ENCODE measurements at regions not wholly inside any gene's neighbourhood (a gene's known extent, or its start where the extent isn't known, plus 50 kb on each side); places are given as distances from the start of the nearest gene placed in this dataset.

DNA sequence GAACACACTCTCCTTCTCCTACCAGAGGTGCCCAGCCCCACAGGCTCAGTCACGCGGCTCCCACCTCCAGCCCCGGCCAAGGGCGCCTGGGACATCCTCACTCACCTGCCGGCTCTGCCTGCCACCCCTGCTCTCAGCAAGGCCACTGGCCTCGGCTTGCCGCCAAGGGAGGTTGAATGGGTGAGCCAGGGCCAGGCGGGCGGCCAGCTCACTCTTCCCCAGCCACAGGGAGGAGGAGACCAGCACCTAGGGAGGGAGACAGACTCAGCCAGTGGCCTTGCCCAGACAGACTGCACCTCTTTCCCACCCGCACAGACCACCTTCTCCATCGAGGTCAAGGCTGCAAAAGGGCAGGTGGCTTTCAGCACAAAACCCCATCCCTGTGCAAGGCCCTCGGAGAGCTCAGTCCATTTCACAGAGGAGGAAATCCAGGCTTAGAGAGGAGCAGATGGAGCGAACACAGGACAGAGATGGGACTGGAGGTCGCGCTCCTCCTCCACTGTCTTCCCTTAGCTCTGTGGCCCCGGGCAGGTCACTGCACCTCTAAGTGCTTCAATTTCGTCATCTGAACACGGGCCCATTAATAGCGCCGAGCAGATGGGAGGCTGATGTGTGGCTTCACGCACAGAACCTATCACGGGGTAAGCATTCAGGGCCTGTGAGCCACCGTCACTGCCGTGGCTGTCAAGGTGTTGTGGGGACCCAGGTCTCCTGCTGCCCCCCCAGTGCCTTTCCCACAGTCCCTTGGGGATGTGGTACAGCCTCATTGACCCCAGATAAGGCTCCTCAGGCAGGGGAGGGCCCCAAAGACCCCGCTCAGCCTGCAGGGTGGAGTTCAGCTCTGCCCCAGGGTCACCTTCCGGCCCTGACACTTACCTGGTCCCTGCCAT is 56.1 kb downstream of the RMI2 start:
- CTCF ChIA-PET: interaction anchor here (0.9 to 1.1 kb wide), 2 partner anchors 313 to 430 kb away, joined by 3 to 4 read pairs; no protein-coding TSS in a partner anchor
- no peaks in the 10 kb centered on the region for H3K36me3 Mint-ChIP-seq

DNA sequence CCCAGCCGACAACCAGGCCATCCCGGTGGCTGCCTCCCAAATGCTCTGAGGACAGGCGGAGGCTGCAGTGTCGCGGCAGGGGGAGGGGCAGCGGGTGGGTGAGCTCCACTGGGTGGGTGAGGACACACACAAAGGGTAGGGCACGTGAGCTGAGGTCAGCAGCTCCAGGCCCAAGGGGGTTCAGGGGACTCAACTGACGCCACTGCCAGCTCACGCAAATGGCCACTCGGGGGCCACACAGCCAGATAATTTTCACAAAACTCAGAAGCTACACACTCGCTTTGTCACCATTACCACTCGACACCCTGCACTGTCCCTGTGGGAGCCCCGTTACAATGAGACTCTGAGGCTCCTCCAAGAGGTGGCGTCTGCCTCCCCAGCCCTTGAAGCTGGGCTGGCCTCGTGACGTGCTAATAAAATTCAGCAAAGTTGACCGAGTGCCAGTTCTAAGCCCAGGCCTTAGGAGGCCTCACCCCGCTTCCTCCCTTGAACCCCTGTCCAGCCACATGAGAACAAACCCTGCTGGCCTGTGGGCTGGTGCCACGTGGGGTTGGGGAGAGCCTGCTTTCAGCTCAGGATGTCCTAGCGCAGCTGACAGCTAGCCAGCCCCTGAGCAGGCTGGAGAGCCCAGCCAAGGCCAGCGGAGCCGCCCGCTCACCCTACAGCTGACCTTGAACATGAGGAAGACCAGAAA is 56.9 kb downstream of the RMI2 start:
- no peak overlapping the region for H3K27ac Mint-ChIP-seq
- peak in 1 of 5 donors; percentile 36 for DNase-seq

More for the DNA sequence above, 56.1 kb downstream of the RMI2 start:
- peak in 1 of 5 donors; percentile 34 for DNase-seq
- POLR2A ChIA-PET: no interaction called here
- H3K9me3 Mint-ChIP-seq: no peaks in the 10 kb centered on the region
- Histone ChIP-seq H3K27ac (ENCODE audit: low read depth, low read length) (no peak overlapping the region), H3K4me3 (ENCODE audit: low read length) (no peak overlapping the region), H3K27me3 (ENCODE audit: insufficient read depth, low read length, poor library complexity, severe bottlenecking) (no peaks in the 10 kb centered on the region), H3K36me3 (ENCODE audit: insufficient read depth, low read length) (no peaks in the 10 kb centered on the region), H3K4me1 (ENCODE audit: insufficient read depth, low read length) (no peaks in the 10 kb centered on the region), H3K9me3 (ENCODE audit: low read length) (no peaks in the 10 kb centered on the region)
- H3K27ac Mint-ChIP-seq: no peak overlapping the region
- H3K4me1 Mint-ChIP-seq: peaks cover 0 to 1% (median under 1%) of the 10 kb centered on the region in 3 donors
- peaks cover 0 to 1% of the 10 kb centered on the region in 2 donors for H3K27me3 Mint-ChIP-seq
- H3K4me3 Mint-ChIP-seq: no peak overlapping the region

DNA sequence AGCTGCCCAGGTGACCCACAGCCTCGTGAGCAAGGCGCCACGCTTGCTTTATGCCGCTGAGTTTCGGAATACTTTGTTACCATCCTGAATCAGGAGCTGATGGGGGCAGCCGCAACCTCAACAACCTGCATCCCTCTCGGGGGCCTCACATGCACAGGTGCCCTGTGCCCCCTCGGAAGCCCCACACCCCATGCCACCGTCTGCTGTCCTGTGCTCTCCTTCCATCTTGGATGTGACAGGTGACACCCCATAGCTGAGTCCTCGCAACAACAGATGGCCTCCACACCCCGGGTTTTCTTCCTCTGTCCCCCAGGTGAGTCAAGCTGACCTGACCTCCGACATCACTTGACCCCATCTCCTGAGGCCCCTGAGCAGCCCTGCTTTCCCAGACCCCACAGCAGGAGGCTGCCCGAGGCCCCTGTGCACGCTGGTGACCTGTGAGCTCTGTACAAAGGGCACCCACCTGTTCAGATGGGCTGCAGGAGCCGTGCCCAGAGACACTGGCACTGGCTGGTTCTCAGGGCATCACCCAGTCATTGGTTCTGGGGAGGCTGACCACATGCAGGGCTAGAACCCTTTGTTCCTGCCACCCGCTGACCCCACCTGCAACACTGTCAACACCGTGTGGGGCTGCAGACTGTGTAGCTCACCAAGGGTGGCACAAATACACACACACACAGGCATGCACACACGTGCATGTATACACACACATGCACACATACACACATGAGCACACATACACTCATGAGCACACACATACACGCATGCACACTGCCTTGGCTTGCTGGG is 57.7 kb downstream of the RMI2 start:
- no peak overlapping the region for H3K4me3 Mint-ChIP-seq
- peaks cover 0 to 3% (median 0%) of the 10 kb centered on the region in 3 donors for H3K4me1 Mint-ChIP-seq
- H3K27me3 Mint-ChIP-seq: peaks cover 0 to 1% of the 10 kb centered on the region in 2 donors
- H3K27ac ChIP-seq (ENCODE audit: low read depth, low read length): no peak overlapping the region
- no peak overlapping the region for H3K4me3 ChIP-seq (ENCODE audit: low read length)
- no peaks in the 10 kb centered on the region for H3K36me3 ChIP-seq (ENCODE audit: insufficient read depth, low read length)
- CTCF ChIA-PET: interaction anchor here (1.2 to 1.7 kb wide), 3 partner anchors 15 to 340 kb away, joined by 3 to 7 read pairs (median 3); partner anchors contain the start of gene TXNDC11
- no peaks in the 10 kb centered on the region for H3K9me3 Mint-ChIP-seq
- POLR2A ChIA-PET: no interaction called here
- no peaks in the 10 kb centered on the region for H3K36me3 Mint-ChIP-seq
- no peaks in the 10 kb centered on the region for H3K4me1 ChIP-seq (ENCODE audit: insufficient read depth, low read length)
- no peaks in the 10 kb centered on the region for H3K27me3 ChIP-seq (ENCODE audit: insufficient read depth, low read length, poor library complexity, severe bottlenecking)
- no peak for DNase-seq
- no peaks in the 10 kb centered on the region for H3K9me3 ChIP-seq (ENCODE audit: low read length)
- peak overlapping the region in 1 of 8 donors; percentile 60 for H3K27ac Mint-ChIP-seq

More for the DNA sequence above, 56.9 kb downstream of the RMI2 start:
- POLR2A ChIA-PET: no interaction called here
- no peak overlapping the region for H3K4me3 ChIP-seq (ENCODE audit: low read length)
- H3K9me3 Mint-ChIP-seq: no peaks in the 10 kb centered on the region
- no peaks in the 10 kb centered on the region for H3K27me3 ChIP-seq (ENCODE audit: insufficient read depth, low read length, poor library complexity, severe bottlenecking)
- no peaks in the 10 kb centered on the region for H3K9me3 ChIP-seq (ENCODE audit: low read length)
- H3K27me3 Mint-ChIP-seq: peaks cover 0 to 1% of the 10 kb centered on the region in 2 donors
- H3K4me1 ChIP-seq (ENCODE audit: insufficient read depth, low read length): no peaks in the 10 kb centered on the region
- H3K36me3 Mint-ChIP-seq: no peaks in the 10 kb centered on the region
- no peak overlapping the region for H3K4me3 Mint-ChIP-seq
- CTCF ChIA-PET: interaction anchor here (1.2 to 1.7 kb wide), 3 partner anchors 14 to 340 kb away, joined by 3 to 7 read pairs (median 3); partner anchors contain the start of gene TXNDC11
- no peak overlapping the region for H3K27ac ChIP-seq (ENCODE audit: low read depth, low read length)
- no peaks in the 10 kb centered on the region for H3K36me3 ChIP-seq (ENCODE audit: insufficient read depth, low read length)
- no peaks in the 10 kb centered on the region for H3K4me1 Mint-ChIP-seq

DNA sequence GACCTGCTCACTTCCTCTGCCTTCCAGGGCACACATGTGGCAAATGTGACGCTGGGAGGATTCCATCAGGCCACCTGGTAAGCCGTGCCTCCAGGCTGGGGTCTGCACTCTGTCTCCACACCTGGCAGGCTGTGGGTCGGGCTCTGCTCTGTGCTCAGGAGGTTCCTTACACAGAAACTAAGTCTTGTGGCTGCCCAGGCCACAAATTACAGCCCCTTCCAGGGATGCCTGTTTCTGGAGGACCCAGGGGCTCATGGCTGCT is 58.2 kb downstream of the RMI2 start:
- ChIA-PET POLR2A (no interaction called here), CTCF (interaction anchor here (1.7 kb wide), 1 partner anchor 312 kb away, joined by 7 read pairs; no protein-coding TSS in a partner anchor)
- H3K27me3 Mint-ChIP-seq: peaks cover 0 to 1% of the 10 kb centered on the region in 2 donors
- Histone ChIP-seq H3K36me3 (ENCODE audit: insufficient read depth, low read length) (no peaks in the 10 kb centered on the region), H3K4me1 (ENCODE audit: insufficient read depth, low read length) (no peaks in the 10 kb centered on the region), H3K27ac (ENCODE audit: low read depth, low read length) (no peak overlapping the region), H3K9me3 (ENCODE audit: low read length) (no peaks in the 10 kb centered on the region), H3K27me3 (ENCODE audit: insufficient read depth, low read length, poor library complexity, severe bottlenecking) (no peaks in the 10 kb centered on the region), H3K4me3 (ENCODE audit: low read length) (no peak overlapping the region)
- no peak overlapping the region for H3K4me3 Mint-ChIP-seq
- peak overlapping the region in 1 of 8 donors; percentile 60 for H3K27ac Mint-ChIP-seq
- no peaks in the 10 kb centered on the region for H3K9me3 Mint-ChIP-seq
- no peaks in the 10 kb centered on the region for H3K36me3 Mint-ChIP-seq
- peaks cover 0 to 3% (median 0%) of the 10 kb centered on the region in 3 donors for H3K4me1 Mint-ChIP-seq
- DNase-seq: no peak

DNA sequence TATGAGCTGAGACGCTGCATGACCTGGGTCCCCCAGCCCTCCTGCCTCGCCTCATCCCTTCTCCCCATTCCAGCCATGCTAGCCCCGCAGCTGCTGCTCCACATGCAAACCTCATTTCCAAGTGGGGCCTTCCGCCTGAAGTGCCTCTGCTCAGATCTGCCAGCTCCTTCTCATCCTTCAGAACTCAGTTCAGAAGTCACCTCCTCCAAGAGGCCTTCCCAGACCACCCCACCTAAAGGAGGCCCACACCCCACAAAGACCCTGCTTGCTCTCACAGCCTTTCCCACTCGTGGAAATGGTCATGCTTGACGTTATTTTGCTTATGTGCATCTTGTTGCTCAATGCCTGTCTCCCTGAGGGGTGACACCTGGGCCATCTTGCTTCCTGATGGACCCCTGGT is 58.7 kb downstream of the RMI2 start:
- no peak overlapping the region for H3K4me3 Mint-ChIP-seq
- Histone ChIP-seq H3K4me3 (ENCODE audit: low read length) (no peak overlapping the region), H3K4me1 (ENCODE audit: insufficient read depth, low read length) (no peaks in the 10 kb centered on the region), H3K36me3 (ENCODE audit: insufficient read depth, low read length) (no peaks in the 10 kb centered on the region), H3K27ac (ENCODE audit: low read depth, low read length) (no peak overlapping the region), H3K27me3 (ENCODE audit: insufficient read depth, low read length, poor library complexity, severe bottlenecking) (no peaks in the 10 kb centered on the region), H3K9me3 (ENCODE audit: low read length) (no peaks in the 10 kb centered on the region)
- peaks cover 0 to 3% (median 0%) of the 10 kb centered on the region in 3 donors for H3K4me1 Mint-ChIP-seq
- H3K36me3 Mint-ChIP-seq: no peaks in the 10 kb centered on the region
- no peaks in the 10 kb centered on the region for H3K9me3 Mint-ChIP-seq
- H3K27me3 Mint-ChIP-seq: peaks cover 0 to 3% of the 10 kb centered on the region in 2 donors
- ChIA-PET CTCF (interaction anchor here (1.7 kb wide), 1 partner anchor 311 kb away, joined by 7 read pairs; no protein-coding TSS in a partner anchor), POLR2A (no interaction called here)
- DNase-seq: no peak
- no peak overlapping the region for H3K27ac Mint-ChIP-seq

DNA sequence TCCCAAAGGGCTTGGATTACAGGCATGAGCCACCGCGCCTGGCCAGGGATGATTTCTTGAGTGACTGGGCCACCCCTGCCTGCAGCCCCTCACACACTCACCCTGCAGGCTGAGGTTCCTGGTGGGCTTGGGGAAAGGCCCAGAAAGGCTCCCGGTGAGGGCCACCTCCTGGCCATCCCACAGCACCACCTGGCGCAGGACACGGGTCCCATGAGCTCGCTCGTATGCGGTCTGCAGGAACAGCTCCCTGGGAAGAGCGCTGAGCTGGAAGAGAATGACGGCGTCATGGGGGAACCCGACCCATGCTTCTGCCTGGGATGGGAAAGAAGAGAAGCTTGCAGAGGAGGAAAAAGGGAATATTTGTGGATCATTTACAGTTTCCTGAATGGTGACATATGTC is 59.3 kb downstream of the RMI2 start:
- peaks cover 0 to 3% (median 0%) of the 10 kb centered on the region in 3 donors for H3K4me1 Mint-ChIP-seq
- H3K4me3 Mint-ChIP-seq: no peak overlapping the region
- peaks cover 0 to 3% of the 10 kb centered on the region in 2 donors for H3K27me3 Mint-ChIP-seq
- CTCF ChIA-PET: interaction anchor here (1.1 to 1.6 kb wide), 5 partner anchors 9 to 446 kb away, joined by 3 to 10 read pairs (median 7); no protein-coding TSS in a partner anchor
- Histone ChIP-seq H3K4me3 (ENCODE audit: low read length) (no peak overlapping the region), H3K9me3 (ENCODE audit: low read length) (no peaks in the 10 kb centered on the region), H3K27ac (ENCODE audit: low read depth, low read length) (no peak overlapping the region), H3K4me1 (ENCODE audit: insufficient read depth, low read length) (no peaks in the 10 kb centered on the region), H3K27me3 (ENCODE audit: insufficient read depth, low read length, poor library complexity, severe bottlenecking) (no peaks in the 10 kb centered on the region), H3K36me3 (ENCODE audit: insufficient read depth, low read length) (no peaks in the 10 kb centered on the region)
- no peak for DNase-seq
- no peaks in the 10 kb centered on the region for H3K9me3 Mint-ChIP-seq
- H3K27ac Mint-ChIP-seq: no peak overlapping the region
- H3K36me3 Mint-ChIP-seq: no peaks in the 10 kb centered on the region
- POLR2A ChIA-PET: no interaction called here

DNA sequence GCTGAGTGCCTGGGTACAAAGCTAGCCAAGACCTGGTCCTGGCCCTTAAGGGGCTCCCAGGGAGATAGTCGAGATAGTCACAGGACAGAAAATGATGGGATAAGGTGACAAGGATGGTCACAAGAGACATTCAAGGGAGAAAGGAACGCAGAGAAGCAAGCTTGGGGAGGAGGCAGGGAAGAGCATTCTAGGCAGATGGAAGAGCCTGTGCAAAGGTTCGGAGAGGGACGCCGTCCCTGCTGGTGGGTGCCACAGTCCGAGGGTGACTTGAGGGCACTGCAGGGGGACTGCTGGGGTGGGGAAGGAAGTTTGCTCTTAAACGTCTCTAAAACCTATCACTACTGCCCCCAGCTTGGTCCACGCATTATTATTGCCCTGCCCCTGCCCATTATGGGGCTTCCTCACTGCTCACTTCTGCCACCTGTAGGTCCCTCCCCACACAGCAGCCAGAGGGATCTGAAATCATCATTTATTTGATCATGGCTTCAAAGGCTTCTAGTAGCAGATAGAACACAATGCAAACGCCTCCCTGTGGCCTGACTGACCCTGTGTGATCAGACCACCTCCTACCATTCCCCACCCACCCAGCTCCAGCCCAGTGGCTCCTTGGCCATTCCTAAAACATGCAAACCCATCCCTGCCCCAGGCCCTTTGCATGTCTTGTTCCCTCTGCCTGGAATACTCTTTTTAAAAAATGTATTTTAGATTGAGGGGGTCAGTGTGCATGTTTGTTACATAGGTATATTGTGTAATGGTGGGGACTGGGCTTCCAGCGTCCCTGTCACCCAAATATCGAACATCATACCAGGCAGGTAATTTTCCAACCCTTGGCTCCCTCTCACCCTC is 60.3 kb downstream of the RMI2 start:
- no peaks in the 10 kb centered on the region for H3K4me1 ChIP-seq (ENCODE audit: insufficient read depth, low read length)
- ChIA-PET POLR2A (interaction anchor here (0.5 to 0.6 kb wide), 2 partner anchors 338 to 425 kb away, joined by 3 to 4 read pairs; no protein-coding TSS in a partner anchor), CTCF (interaction anchor here (1.1 to 4.4 kb wide), 9 partner anchors 9 to 447 kb away, joined by 3 to 26 read pairs (median 7); no protein-coding TSS in a partner anchor)
- no peak overlapping the region for H3K4me3 ChIP-seq (ENCODE audit: low read length)
- H3K9me3 Mint-ChIP-seq: no peaks in the 10 kb centered on the region
- H3K36me3 Mint-ChIP-seq: no peaks in the 10 kb centered on the region
- H3K27me3 ChIP-seq (ENCODE audit: insufficient read depth, low read length, poor library complexity, severe bottlenecking): no peaks in the 10 kb centered on the region
- H3K36me3 ChIP-seq (ENCODE audit: insufficient read depth, low read length): no peaks in the 10 kb centered on the region
- no peaks in the 10 kb centered on the region for H3K9me3 ChIP-seq (ENCODE audit: low read length)
- peak overlapping the region in 2 of 8 donors; percentile 32 to 81 for H3K27ac Mint-ChIP-seq
- H3K4me1 Mint-ChIP-seq: peaks cover 0 to 3% (median 0%) of the 10 kb centered on the region in 3 donors
- H3K27me3 Mint-ChIP-seq: peaks cover 0 to 3% of the 10 kb centered on the region in 2 donors
- H3K27ac ChIP-seq (ENCODE audit: low read depth, low read length): no peak overlapping the region
- DNase-seq: peak in 4 of 5 donors; percentile 9 to 57 (median 15)
- no peak overlapping the region for H3K4me3 Mint-ChIP-seq
